ENCODE measurements at regions not wholly inside any gene's neighbourhood (a gene's known extent, or its start where the extent isn't known, plus 50 kb on each side); places are given as distances from the start of the nearest gene placed in this dataset.

DNA sequence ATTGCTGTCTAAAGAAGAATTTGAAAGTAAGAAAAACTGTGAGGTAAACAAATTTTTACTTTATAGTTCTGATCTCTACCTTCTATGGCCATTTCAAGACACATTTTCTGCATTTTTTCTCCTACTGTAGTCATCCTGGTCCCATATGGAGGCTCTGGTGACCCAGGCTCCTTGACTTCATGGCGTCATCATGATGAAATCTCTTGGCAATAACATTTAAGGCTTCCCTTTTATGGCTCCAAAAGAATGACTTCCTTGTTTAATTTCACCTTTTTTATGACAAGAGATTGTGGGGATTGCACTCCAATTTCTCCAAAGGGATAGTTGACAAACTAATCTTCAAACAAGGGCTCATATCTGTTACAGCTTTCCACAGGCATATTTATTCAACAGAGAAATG is 143.0 kb upstream of the SCN7A start:
- TF ChIP-seq, protein P1, sequence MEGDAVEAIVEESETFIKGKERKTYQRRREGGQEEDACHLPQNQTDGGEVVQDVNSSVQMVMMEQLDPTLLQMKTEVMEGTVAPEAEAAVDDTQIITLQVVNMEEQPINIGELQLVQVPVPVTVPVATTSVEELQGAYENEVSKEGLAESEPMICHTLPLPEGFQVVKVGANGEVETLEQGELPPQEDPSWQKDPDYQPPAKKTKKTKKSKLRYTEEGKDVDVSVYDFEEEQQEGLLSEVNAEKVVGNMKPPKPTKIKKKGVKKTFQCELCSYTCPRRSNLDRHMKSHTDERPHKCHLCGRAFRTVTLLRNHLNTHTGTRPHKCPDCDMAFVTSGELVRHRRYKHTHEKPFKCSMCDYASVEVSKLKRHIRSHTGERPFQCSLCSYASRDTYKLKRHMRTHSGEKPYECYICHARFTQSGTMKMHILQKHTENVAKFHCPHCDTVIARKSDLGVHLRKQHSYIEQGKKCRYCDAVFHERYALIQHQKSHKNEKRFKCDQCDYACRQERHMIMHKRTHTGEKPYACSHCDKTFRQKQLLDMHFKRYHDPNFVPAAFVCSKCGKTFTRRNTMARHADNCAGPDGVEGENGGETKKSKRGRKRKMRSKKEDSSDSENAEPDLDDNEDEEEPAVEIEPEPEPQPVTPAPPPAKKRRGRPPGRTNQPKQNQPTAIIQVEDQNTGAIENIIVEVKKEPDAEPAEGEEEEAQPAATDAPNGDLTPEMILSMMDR (IDR thresholded peaks at IDR 0.05; ENCODE audit: control extremely low read depth, extremely low read depth) = no peak
- WGBS, 2 donors = 53% methylated on average over 1 of the region's 1 CpG
- ATAC-seq (ENCODE audit: insufficient read depth, low FRiP score) = no peak

DNA sequence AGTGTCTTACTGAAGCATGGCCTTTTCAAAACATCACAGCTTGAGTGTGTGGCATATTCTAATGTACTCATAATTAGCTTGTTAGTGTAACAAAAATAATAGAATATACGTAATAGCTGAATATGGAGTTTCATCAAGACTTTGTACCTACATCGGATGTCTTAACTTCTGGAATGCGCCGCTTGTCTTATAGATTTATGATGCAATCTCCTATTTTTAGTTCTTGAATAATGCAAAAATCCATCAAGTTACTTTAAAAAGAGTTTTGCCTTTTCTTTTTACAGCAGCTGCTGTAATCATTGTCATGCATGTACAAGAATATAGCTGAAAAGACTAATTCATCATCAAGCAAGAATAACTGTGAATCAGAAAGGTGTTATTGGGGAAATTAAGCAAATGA is 140.7 kb upstream of the SCN7A start:
- ATAC-seq (ENCODE audit: insufficient read depth, low FRiP score) (no peak), DNase-seq (no peak)
- Histone ChIP-seq H3K27me3 (ENCODE audit: control insufficient read depth in 3 of 3, insufficient read depth in 3 of 3, low read length in 2 of 3) (no peaks in the 10 kb centered on the region), H3K4me1 (ENCODE audit: control insufficient read depth in 5 of 5, insufficient read depth in 5 of 5, low read length in 5 of 5) (no peaks in the 10 kb centered on the region), H3K27ac (ENCODE audit: low read depth in 1 of 2, low read length in 1 of 2) (no peak overlapping the region), H3K4me3 (no peak overlapping the region), H3K9me3 (ENCODE audit: control insufficient read depth in 4 of 4, insufficient read depth in 3 of 4, low read length in 3 of 4) (peaks cover 0 to 2% (median 0%) of the 10 kb centered on the region in 4 donors), H3K36me3 (ENCODE audit: control insufficient read depth in 4 of 4, insufficient read depth in 4 of 4, low read length in 4 of 4) (no peaks in the 10 kb centered on the region), H3K9ac (ENCODE audit: insufficient read depth in 1 of 2, low read length in 2 of 2) (no peak overlapping the region)
- TF ChIP-seq, protein P1 (IDR thresholded peaks at IDR 0.05; ENCODE audit: control extremely low read depth, extremely low read depth) = no peak
- 80 to 82% methylated on average over 4 of the region's 4 CpGs for WGBS, 2 donors

More for the DNA sequence above, 143.0 kb upstream of the SCN7A start:
- Histone ChIP-seq H3K4me1 (ENCODE audit: control insufficient read depth in 5 of 5, insufficient read depth in 5 of 5, low read length in 5 of 5) (no peaks in the 10 kb centered on the region), H3K9ac (ENCODE audit: insufficient read depth in 1 of 2, low read length in 2 of 2) (no peak overlapping the region), H3K27ac (ENCODE audit: low read depth in 1 of 2, low read length in 1 of 2) (no peak overlapping the region), H3K9me3 (ENCODE audit: control insufficient read depth in 4 of 4, insufficient read depth in 3 of 4, low read length in 3 of 4) (no peaks in the 10 kb centered on the region), H3K4me3 (no peak overlapping the region), H3K27me3 (ENCODE audit: control insufficient read depth in 3 of 3, insufficient read depth in 3 of 3, low read length in 2 of 3) (no peaks in the 10 kb centered on the region), H3K36me3 (ENCODE audit: control insufficient read depth in 4 of 4, insufficient read depth in 4 of 4, low read length in 4 of 4) (no peaks in the 10 kb centered on the region)
- DNase-seq = no peak

DNA sequence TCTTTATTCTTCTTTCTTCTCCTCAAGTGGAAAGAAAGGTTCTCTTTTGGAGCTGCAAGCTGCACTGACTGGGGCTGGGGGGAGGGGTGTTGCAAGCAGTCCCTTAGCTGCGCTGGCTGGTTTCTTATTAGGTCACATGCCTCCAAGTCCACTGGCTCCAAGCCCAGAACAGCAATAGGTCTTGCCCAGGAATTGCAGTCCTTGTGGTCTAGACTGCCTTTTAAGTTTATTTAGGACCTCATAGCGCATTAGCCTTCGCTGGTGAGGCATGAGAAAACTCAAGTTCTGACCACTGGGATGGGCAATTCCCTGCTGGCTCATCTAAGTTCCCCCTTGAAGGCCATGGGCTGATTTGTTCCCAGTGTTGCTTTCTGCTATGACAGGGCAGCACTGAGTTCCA is 138.6 kb upstream of the SCN7A start:
- Histone ChIP-seq H3K4me3 (no peak overlapping the region), H3K36me3 (ENCODE audit: control insufficient read depth in 4 of 4, insufficient read depth in 4 of 4, low read length in 4 of 4) (no peaks in the 10 kb centered on the region), H3K4me1 (ENCODE audit: control insufficient read depth in 5 of 5, insufficient read depth in 5 of 5, low read length in 5 of 5) (no peaks in the 10 kb centered on the region), H3K27me3 (ENCODE audit: control insufficient read depth in 3 of 3, insufficient read depth in 3 of 3, low read length in 2 of 3) (no peaks in the 10 kb centered on the region), H3K27ac (ENCODE audit: low read depth in 1 of 2, low read length in 1 of 2) (no peak overlapping the region), H3K9me3 (ENCODE audit: control insufficient read depth in 4 of 4, insufficient read depth in 3 of 4, low read length in 3 of 4) (peaks cover 0 to 8% (median 0%) of the 10 kb centered on the region in 4 donors), H3K9ac (ENCODE audit: insufficient read depth in 1 of 2, low read length in 2 of 2) (no peak overlapping the region)
- DNase-seq (peak; percentile 64 to 77 (median 72)), ATAC-seq (ENCODE audit: insufficient read depth, low FRiP score) (no peak)
- WGBS, 2 donors = 61 to 75% methylated on average over 3 of the region's 3 CpGs
- TF ChIP-seq, protein P1 (IDR thresholded peaks at IDR 0.05; ENCODE audit: control extremely low read depth, extremely low read depth) = no peak

GRCh38 chr2:166628478-166629136 is 134.6 kb upstream of the SCN7A start:
- no peak for ATAC-seq (ENCODE audit: insufficient read depth, low FRiP score)
- TF ChIP-seq, protein P1 (IDR thresholded peaks at IDR 0.05; ENCODE audit: control extremely low read depth, extremely low read depth) = no peak
- Histone ChIP-seq H3K4me1 (ENCODE audit: control insufficient read depth in 5 of 5, insufficient read depth in 5 of 5, low read length in 5 of 5) (no peaks in the 10 kb centered on the region), H3K27me3 (ENCODE audit: control insufficient read depth in 3 of 3, insufficient read depth in 3 of 3, low read length in 2 of 3) (no peaks in the 10 kb centered on the region), H3K27ac (ENCODE audit: low read depth in 1 of 2, low read length in 1 of 2) (no peak overlapping the region), H3K4me3 (no peak overlapping the region), H3K9ac (ENCODE audit: insufficient read depth in 1 of 2, low read length in 2 of 2) (no peak overlapping the region), H3K9me3 (ENCODE audit: control insufficient read depth in 4 of 4, insufficient read depth in 3 of 4, low read length in 3 of 4) (peaks cover 0 to 8% (median 1%) of the 10 kb centered on the region in 4 donors), H3K36me3 (ENCODE audit: control insufficient read depth in 4 of 4, insufficient read depth in 4 of 4, low read length in 4 of 4) (no peaks in the 10 kb centered on the region)
- no peak for DNase-seq
- WGBS, 2 donors = 70 to 76% methylated on average over 1 of the region's 1 CpG

Data from lung (tissue), 11 donors.